Testis (tissue), 2 donors: ENCODE measurements at regions not wholly inside any gene's neighbourhood (a gene's known extent, or its start where the extent isn't known, plus 50 kb on each side); places are given as distances from the start of the nearest gene placed in this dataset.

ENCODE experiments used
- CTCF ChIP-seq, 3 experiments: fragments of 450-650 bp in 2 of 3; fragments of 200-600 bp in 1 of 3; sonication (generic) in 1 of 3; IDR thresholded peaks; one replicate each; pipeline ENCODE4 v1.5.1; 2016 to 2019; ENCODE audit warnings: antibody characterized with exemption in 3 of 3, mild to moderate bottlenecking in 2 of 3, moderate library complexity in 1 of 3
- POLR2A ChIP-seq: fragments of 450-650 bp; IDR thresholded peaks from one replicate; pipeline ENCODE4 v1.6.1; 2017; ENCODE audit warnings: antibody characterized with exemption, mild to moderate bottlenecking, moderate library complexity

DNA sequence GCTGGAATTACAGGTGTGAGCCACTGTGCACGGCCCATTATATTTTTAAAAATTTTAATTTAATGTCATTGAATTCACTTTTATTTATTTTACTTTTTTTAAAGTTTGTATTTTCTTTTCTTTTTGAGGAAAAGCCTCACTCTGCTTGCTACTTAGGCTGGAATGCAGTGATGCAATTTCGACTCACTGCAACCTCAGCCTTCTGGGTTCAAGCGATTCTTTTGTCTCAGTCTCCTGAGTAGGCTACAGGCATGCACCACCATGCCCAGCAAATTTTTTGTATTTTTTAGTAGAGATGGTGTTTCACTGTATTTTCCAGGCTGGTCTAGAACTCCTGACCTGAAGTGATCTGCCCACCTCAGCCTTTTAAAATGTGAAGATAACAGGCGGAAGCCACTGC, 277.5 kb upstream of the HSFY2 start:
- TF ChIP-seq CTCF (IDR thresholded peaks at IDR 0.05) (no peak), POLR2A (no peak)
